Neural progenitor cell (in vitro differentiated cells): ENCODE measurements at regions not wholly inside any gene's neighbourhood (a gene's known extent, or its start where the extent isn't known, plus 50 kb on each side); places are given as distances from the start of the nearest gene placed in this dataset.

Source experiments
- EZH2 ChIP-seq: fragments of 200-600 bp; sonication (generic); IDR thresholded peaks from 2 replicates; pipeline ENCODE4 v1.6.1; 2017; ENCODE audit warnings: antibody characterized with exemption, mild to moderate bottlenecking, moderate library complexity
- TF ChIP-seq, protein P1 (sequence below): fragments of 200-600 bp; sonication (generic); IDR thresholded peaks from 2 replicates; pipeline ENCODE4 v1.5.1; 2017; ENCODE audit warnings: antibody characterized with exemption, mild to moderate bottlenecking

DNA sequence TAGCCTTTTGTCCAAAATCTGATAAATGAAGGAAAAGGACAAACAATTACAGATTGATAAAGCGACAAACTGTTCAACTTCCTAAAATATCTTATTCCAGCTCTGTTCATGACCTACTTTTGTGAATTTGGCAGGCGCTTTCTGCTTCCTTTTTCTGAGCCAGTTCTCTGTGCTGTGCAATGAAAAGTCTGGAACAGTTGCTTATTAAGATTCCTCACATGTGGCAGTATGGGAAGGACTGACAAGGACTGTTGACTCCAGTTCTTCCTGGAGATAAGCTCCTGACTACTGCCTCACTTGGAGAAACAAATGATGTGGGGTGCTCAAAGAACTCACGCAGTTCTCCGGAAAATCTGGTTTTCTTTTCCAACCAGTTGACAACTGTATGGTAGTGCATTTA, 58.3 kb upstream of the ANP32D start:
- TF ChIP-seq, protein P1, sequence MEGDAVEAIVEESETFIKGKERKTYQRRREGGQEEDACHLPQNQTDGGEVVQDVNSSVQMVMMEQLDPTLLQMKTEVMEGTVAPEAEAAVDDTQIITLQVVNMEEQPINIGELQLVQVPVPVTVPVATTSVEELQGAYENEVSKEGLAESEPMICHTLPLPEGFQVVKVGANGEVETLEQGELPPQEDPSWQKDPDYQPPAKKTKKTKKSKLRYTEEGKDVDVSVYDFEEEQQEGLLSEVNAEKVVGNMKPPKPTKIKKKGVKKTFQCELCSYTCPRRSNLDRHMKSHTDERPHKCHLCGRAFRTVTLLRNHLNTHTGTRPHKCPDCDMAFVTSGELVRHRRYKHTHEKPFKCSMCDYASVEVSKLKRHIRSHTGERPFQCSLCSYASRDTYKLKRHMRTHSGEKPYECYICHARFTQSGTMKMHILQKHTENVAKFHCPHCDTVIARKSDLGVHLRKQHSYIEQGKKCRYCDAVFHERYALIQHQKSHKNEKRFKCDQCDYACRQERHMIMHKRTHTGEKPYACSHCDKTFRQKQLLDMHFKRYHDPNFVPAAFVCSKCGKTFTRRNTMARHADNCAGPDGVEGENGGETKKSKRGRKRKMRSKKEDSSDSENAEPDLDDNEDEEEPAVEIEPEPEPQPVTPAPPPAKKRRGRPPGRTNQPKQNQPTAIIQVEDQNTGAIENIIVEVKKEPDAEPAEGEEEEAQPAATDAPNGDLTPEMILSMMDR: no peak
- no peak for TF ChIP-seq EZH2
